GM19035 (cell line): ENCODE measurements at regions not wholly inside any gene's neighbourhood (a gene's known extent, or its start where the extent isn't known, plus 50 kb on each side); places are given as distances from the start of the nearest gene placed in this dataset.
"Not testable (repeated sequence)": the region's sequence is repeated elsewhere in the genome, so short reads cannot be mapped to it uniquely, and the experiment has no call there.

ENCODE experiments used
- ATAC-seq: cut with Tn5 transposase; IDR thresholded peaks from one replicate; pipeline ENCODE4 v1.9.1; 2021; ENCODE audit not compliant: unreplicated experiment

GRCh38 chr1:93773049-93773838 lies 91.6 kb upstream of the BCAR3 start:
- ATAC-seq, result no peak

DNA sequence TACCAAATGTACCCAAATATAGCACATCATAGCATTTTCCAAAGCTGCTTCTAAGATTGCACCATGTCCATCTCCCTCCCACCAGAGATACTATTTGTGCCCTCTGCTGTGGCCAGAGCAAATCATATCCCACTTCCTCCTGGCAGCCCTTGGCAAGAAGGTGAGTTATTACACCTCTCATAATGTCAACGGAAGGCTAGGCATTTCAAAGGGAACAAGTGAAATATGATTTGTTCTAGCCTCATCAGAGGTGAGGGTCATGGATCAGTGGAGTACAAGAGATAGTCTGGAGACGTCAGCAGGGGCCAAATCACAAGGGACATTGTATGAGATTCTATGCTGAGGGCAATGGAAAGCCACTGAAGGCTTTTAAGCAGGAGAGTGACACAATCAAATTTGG lies 90.2 kb upstream of the BCAR3 start:
- ATAC-seq, result no peak

DNA sequence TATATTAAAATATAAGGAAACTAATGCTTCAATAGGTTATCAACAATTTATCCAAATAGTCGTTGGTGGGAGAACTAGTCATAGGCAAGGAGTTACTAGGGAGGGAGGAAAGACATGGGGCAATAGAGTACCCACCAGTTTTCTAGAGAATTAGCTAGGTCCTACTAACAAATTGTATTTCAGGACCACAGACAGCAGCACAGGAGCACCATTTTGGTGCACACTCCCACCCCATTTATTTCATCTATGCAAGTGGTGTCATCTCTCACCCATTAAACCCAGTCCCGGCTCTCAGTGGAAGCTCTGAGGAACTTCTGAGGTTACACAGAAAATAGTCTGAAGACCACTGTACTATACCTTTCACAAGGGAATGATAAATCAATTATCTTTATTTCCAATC lies 89.0 kb upstream of the BCAR3 start:
- ATAC-seq, result no peak

DNA sequence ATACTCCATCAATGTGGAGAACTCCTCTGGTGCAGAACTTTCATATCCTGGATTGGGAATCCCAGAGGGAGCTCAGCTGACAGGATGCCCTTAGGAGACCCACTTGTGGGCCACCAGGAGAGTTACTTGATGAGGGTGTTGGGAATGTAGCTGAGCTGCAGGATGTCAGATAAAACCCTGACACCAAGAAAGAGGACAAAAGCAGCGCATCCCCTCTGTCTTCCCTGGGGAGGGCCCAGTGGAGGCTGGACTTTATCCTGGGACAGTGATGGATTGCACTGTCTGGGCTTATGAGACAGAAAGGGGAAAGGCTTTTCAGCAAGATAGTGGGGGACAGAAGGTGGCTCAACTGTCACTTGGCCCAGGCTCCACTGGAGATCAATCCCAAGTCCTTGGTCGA lies 88.1 kb upstream of the BCAR3 start:
- no peak for ATAC-seq

DNA sequence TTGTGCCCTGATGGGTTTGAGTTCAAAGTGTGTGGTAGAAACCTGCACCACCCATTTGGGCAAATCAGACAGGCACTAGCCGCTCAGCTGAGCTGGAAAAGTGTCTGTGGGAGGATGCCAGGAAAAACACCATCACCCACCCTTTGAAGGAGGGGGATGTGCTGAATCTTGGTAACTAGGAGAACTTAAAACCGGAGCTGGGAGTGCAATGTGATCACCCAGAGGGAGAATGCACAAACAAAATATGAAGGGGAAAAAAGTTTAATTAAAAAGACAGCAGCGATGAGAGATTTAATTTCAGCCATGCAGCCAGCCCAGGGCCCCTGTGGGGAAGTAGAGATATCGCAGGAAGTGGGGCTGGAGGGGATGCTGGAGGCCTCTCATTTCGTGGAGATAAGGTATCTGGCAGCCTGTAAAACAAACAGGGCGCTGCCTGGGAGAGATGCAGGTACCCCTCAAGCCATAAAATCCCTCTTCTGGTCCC lies 86.8 kb upstream of the BCAR3 start:
- ATAC-seq, result no peak

GRCh38 chr1:93766451-93766850 lies 84.8 kb upstream of the BCAR3 start:
- no peak for ATAC-seq

- no peak for ATAC-seq
Observed at GRCh38 chr1:93765099-93765498, 83.5 kb upstream of the BCAR3 start.

DNA sequence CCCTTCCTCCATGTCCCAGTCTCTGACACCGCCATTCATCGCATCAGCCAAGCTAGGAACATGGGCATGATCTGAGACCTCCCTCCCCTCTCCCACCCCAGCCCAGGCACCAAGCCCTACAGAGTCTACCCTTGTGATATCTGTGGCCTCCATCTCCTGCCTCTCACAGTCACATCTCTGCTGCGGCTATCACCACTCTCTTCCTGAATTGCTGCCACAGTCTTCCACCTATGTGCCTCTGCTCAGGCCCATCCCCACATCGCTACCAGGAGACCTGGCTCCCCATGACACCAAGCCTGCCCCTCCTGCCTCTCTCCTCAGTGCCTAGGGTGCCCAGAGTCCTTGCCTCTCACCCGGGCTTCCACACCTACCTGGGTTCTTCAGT lies 82.7 kb upstream of the BCAR3 start:
- ATAC-seq, result no peak

- ATAC-seq, result no peak
Observed at GRCh38 chr1:93763704-93764365, 82.2 kb upstream of the BCAR3 start.

DNA sequence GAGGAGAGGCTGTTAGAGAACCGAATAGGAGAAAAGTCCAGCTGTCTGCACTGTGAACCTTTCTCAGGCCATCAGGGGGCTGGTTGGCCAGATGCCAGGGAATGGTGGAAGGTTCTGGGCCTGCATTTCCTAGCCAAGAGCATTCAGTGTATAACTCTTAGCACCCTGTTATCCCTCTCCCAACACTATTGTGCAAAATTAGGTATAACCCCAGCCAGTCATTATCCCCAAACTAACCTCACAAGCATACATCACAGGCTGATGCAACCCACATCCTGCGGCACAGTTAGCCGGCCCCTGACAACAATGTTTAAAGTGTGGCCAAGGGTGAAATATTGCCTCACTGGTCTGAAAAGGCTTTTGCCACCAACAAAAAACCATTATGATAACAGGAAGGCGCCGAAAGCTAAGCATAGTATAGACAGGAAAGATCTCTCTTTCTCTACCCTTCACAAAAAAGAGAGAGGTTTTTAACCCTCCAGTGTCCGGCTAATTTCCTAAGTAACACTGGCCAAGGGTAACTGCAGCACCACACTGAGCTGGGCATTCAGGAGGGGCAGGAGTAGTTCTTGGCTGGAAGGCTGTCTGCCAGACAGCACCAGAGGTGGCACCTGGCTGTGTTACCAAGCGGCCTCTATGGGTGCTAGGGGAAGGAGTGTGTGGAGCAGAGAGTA lies 77.3 kb upstream of the BCAR3 start:
- ATAC-seq, result no peak

GRCh38 chr1:93757256-93758036 lies 75.8 kb upstream of the BCAR3 start:
- no peak for ATAC-seq

DNA sequence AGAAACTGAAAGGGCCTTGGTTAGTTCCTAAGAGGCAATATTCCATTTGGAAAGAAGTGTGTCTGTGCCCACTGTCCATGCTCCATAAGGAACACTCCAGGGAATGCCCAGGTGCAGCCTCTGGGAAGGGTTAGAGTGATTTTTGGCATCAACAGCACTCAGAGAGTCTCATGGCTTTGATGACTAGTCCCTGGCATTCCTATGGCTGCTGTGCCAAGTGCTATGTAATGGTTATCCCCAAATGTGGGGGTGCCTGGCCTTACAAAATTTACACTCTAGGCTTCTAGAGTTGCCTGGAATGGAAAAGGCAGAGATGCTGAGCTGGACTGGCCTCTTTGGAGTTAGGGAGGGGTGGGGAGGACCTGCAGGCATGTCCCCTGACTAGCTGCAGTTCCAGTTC lies 75.0 kb upstream of the BCAR3 start:
- ATAC-seq, result no peak

- not testable (repeated sequence) for ATAC-seq
Observed at GRCh38 chr1:93755251-93755715, 73.6 kb upstream of the BCAR3 start.

DNA sequence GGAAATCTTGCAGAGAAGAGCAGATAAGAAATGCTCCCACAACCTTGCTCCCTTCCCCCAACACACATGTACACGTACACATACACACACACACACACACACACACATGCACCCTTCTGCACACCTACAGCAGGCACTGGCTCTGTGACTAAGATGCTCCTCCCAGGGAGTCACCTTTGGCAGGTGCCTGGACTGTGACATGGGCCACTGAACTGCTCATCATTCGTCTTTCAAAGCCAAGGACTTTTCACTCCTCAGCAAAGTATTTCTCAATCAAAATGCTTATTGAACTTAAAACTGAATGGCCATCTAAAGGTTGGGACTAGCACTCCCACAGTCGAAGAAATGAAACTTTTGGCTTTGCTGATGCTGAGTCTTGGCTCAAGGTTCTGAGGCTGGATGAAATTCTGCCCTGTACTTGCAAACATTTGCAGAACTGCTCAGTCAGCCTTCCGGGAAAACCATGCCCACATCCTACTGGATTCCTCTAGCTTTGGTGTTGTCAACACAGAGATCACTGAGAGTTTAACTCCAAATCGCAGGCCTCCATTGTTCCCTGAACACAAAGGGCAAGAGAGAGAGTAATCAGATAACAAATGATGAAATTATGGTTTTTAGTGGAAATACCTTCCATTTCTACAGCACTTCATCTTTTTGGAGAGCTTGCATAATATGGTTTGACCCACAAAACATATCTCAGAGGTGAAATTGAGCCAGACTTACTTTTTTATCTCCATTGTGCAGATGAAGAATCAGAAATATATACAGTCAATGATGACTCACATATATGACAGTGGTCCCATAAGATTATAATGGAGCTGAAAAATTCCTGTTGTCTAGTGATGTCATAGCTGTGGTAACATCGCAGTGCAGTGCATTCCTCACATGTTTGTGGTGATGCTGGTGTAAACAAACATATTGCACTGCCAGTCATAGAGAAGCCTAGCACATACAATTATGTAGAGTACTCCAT lies 72.4 kb upstream of the BCAR3 start:
- ATAC-seq, result no peak

- ATAC-seq, result no peak
Observed at GRCh38 chr1:93751377-93752250, 70.0 kb upstream of the BCAR3 start.

DNA sequence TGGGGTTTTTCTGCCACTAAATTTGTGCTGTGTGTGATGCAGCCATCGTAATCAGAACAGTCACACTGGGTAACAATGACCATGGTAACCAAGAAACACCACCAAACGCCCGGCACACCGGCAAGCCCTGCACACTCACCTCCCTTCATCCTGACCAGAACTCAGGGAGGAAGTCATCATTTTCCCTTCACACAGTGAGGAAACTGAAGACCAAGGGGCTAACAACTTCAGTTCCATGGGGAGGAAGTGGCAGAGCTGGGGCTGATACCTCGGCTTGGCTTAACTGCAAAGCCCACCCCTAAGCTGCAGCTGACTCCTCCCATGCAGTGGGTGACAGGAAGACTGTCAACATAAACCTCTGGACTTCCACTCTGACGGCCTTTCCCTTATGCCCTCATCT lies 69.3 kb upstream of the BCAR3 start:
- no peak for ATAC-seq

DNA sequence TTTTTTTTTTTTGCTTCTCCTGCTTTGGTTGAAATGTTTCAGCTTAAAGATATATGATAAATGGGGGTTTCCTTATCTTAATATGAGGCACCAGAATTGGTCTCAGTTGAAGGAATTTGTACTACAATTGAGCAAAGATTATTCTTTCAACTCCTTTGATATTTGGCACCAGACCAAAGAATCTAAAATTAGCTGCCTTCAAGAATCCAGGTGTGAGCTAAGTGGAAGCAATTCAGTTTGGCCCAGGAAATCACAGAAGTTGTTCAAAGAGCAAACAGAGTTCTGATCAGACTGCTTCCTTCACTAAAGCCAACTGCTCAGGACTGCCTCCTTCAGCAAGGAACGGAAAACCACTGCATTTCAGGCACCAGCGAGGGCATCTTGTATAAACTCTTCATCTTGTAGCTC lies 68.3 kb upstream of the BCAR3 start:
- no peak for ATAC-seq

- no peak for ATAC-seq
Observed at GRCh38 chr1:93749487-93749886, 67.8 kb upstream of the BCAR3 start.
